ENCODE measurements at regions not wholly inside any gene's neighbourhood (a gene's known extent, or its start where the extent isn't known, plus 50 kb on each side); places are given as distances from the start of the nearest gene placed in this dataset.

DNA sequence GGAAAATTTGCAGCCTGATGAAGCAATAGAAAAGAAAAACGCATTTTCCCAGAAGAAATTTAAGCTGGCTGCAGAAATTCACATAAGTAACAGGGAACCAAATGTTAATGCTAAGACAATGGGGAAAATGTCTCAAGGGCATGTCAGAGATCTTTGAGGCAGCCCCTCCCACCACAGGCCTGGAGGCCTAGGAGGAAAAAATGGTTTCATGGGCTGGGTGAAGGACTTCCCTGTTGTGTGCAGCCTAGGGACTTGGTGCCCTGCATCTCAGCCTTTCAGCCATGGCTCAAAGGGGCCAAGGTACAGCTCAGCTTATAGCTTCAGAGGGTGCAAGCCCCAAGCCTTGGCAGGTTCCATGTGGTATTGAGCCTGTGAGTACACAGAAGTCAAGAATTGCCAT lies 476.1 kb upstream of the DPP6 start:
- H3K9me3 ChIP-seq (ENCODE audit: control insufficient read depth, insufficient read depth, low read depth, low read length) = no peaks in the 10 kb centered on the region
- no peak for TF ChIP-seq HOXC10 (CRISPR knock-in tag; IDR thresholded peaks at IDR 0.05)
- TF ChIP-seq ZBTB17 (tag by site-specific recombination; IDR thresholded peaks at IDR 0.05) = no peak
- no peak for TF ChIP-seq ZSCAN30 (tag by site-specific recombination; IDR thresholded peaks at IDR 0.05)
- peak; percentile 58 for TF ChIP-seq SETDB1 (IDR thresholded peaks at IDR 0.05; ENCODE audit: insufficient read length, low read length)
- peak; percentile 87 for TF ChIP-seq ZNF585B (tag by site-specific recombination; IDR thresholded peaks at IDR 0.05)
- H3K4me1 ChIP-seq (ENCODE audit: control insufficient read depth, insufficient read depth, low read length) = no peaks in the 10 kb centered on the region
- POLR2A ChIA-PET = no interaction called here
- CTCF ChIA-PET = no interaction called here
- no peak overlapping the region for H3K27ac ChIP-seq (ENCODE audit: extremely low read depth, low read depth, low read length)
- no peak overlapping the region for H3K4me3 ChIP-seq (ENCODE audit: low read depth, low read length)
- no peaks in the 10 kb centered on the region for H3K36me3 ChIP-seq (ENCODE audit: control insufficient read depth in 2 of 2, insufficient read depth in 1 of 2, low read length in 2 of 2)

DNA sequence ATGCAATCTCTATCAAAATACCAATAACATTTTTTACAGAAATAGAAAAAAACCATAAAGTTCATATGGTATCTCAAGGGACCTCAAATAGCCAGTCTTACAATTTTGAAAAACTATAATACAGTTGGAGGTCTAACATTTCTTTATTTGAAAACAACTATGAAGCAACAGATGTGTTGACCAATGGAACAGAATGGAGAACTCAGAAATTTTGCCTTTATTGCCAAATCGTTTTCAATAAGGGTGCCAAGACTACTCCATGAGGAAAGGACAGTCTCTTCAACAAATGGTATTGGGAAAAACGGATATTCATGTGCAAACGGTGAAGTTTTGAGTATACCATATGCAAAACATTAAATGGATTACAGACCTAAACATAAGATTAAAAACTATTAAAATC lies 470.8 kb upstream of the DPP6 start:
- Histone ChIP-seq H3K4me3 (ENCODE audit: low read depth, low read length) (no peak overlapping the region), H3K27ac (ENCODE audit: extremely low read depth, low read depth, low read length) (no peak overlapping the region), H3K9me3 (ENCODE audit: control insufficient read depth, insufficient read depth, low read depth, low read length) (no peaks in the 10 kb centered on the region), H3K4me1 (ENCODE audit: control insufficient read depth, insufficient read depth, low read length) (no peaks in the 10 kb centered on the region), H3K36me3 (ENCODE audit: control insufficient read depth in 2 of 2, insufficient read depth in 1 of 2, low read length in 2 of 2) (no peaks in the 10 kb centered on the region)
- CTCF ChIA-PET = no interaction called here
- TF ChIP-seq REPIN1 (tag by site-specific recombination; IDR thresholded peaks at IDR 0.05; ENCODE audit: low read depth) (no peak), ZBTB7A (tag by site-specific recombination; IDR thresholded peaks at IDR 0.05; ENCODE audit: low read depth) (no peak), ZNF76 (tag by site-specific recombination; IDR thresholded peaks at IDR 0.05; ENCODE audit: borderline replicate concordance, low read depth) (no peak), ZNF2 (tag by site-specific recombination; IDR thresholded peaks at IDR 0.05) (no peak), ZNF600 (tag by site-specific recombination; IDR thresholded peaks at IDR 0.05) (no peak), KLF8 (tag by site-specific recombination; IDR thresholded peaks at IDR 0.05) (no peak), HOXD13 (CRISPR knock-in tag; IDR thresholded peaks at IDR 0.05; ENCODE audit: borderline replicate concordance) (no peak), KLF1 (tag by site-specific recombination; IDR thresholded peaks at IDR 0.05) (no peak), ZNF561 (tag by site-specific recombination; IDR thresholded peaks at IDR 0.05; ENCODE audit: borderline replicate concordance) (no peak), PRDM1 (tag by site-specific recombination; IDR thresholded peaks at IDR 0.05) (no peak), ZNF426 (tag by site-specific recombination; IDR thresholded peaks at IDR 0.05) (no peak), KLF7 (tag by site-specific recombination; IDR thresholded peaks at IDR 0.05; ENCODE audit: borderline replicate concordance) (no peak), TRIM28 (IDR thresholded peaks at IDR 0.05; ENCODE audit: borderline replicate concordance, low read length) (no peak), ZNF341 (tag by site-specific recombination; IDR thresholded peaks at IDR 0.05; ENCODE audit: low read depth) (no peak), IKZF3 (tag by site-specific recombination; IDR thresholded peaks at IDR 0.05) (no peak), ZNF274 (IDR thresholded peaks at IDR 0.05; ENCODE audit: low read length) (no peak), ZNF274 (tag by site-specific recombination; IDR thresholded peaks at IDR 0.05; ENCODE audit: borderline replicate concordance) (no peak)
- TF ChIP-seq, protein P1, sequence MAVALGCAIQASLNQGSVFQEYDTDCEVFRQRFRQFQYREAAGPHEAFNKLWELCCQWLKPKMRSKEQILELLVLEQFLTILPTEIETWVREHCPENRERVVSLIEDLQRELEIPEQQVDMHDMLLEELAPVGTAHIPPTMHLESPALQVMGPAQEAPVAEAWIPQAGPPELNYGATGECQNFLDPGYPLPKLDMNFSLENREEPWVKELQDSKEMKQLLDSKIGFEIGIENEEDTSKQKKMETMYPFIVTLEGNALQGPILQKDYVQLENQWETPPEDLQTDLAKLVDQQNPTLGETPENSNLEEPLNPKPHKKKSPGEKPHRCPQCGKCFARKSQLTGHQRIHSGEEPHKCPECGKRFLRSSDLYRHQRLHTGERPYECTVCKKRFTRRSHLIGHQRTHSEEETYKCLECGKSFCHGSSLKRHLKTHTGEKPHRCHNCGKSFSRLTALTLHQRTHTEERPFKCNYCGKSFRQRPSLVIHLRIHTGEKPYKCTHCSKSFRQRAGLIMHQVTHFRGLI (tag by site-specific recombination; IDR thresholded peaks at IDR 0.05) = no peak
- TF ChIP-seq, protein P2, sequence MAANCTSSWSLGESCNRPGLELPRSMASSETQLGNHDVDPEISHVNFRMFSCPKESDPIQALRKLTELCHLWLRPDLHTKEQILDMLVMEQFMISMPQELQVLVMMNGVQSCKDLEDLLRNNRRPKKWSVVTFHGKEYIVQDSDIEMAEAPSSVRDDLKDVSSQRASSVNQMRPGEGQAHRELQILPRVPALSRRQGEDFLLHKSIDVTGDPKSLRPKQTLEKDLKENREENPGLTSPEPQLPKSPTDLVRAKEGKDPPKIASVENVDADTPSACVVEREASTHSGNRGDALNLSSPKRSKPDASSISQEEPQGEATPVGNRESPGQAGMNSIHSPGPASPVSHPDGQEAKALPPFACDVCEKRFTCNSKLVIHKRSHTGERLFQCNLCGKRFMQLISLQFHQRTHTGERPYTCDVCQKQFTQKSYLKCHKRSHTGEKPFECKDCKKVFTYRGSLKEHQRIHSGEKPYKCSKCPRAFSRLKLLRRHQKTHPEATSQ (tag by site-specific recombination; IDR thresholded peaks at IDR 0.05) = no peak
- TF ChIP-seq, protein P3, sequence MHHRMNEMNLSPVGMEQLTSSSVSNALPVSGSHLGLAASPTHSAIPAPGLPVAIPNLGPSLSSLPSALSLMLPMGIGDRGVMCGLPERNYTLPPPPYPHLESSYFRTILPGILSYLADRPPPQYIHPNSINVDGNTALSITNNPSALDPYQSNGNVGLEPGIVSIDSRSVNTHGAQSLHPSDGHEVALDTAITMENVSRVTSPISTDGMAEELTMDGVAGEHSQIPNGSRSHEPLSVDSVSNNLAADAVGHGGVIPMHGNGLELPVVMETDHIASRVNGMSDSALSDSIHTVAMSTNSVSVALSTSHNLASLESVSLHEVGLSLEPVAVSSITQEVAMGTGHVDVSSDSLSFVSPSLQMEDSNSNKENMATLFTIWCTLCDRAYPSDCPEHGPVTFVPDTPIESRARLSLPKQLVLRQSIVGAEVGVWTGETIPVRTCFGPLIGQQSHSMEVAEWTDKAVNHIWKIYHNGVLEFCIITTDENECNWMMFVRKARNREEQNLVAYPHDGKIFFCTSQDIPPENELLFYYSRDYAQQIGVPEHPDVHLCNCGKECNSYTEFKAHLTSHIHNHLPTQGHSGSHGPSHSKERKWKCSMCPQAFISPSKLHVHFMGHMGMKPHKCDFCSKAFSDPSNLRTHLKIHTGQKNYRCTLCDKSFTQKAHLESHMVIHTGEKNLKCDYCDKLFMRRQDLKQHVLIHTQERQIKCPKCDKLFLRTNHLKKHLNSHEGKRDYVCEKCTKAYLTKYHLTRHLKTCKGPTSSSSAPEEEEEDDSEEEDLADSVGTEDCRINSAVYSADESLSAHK (tag by site-specific recombination; IDR thresholded peaks at IDR 0.05) = no peak
- POLR2A ChIA-PET = no interaction called here
